Nephron progenitor cell (in vitro differentiated cells): ENCODE measurements at regions not wholly inside any gene's neighbourhood (a gene's known extent, or its start where the extent isn't known, plus 50 kb on each side); places are given as distances from the start of the nearest gene placed in this dataset.
A peak's percentile ranks its signal among the peaks of the same experiment; 100 is the strongest.

ENCODE experiments used
- DNase-seq: peaks from one replicate; pipeline ENCODE4 v3.0.0; 2021
- H3K27ac Mint-ChIP-seq: 2 replicates; pipeline ENCODE4 v1.8.0; 2021; ENCODE audit warnings: mild to moderate bottlenecking, moderate library complexity, mixed read lengths
- H3K27me3 Mint-ChIP-seq: 2 replicates; pipeline ENCODE4 v1.8.0; 2021; ENCODE audit warnings: mild to moderate bottlenecking, low read depth, mixed read lengths; ENCODE audit not compliant: poor library complexity
- H3K36me3 Mint-ChIP-seq: 2 replicates; pipeline ENCODE4 v1.8.0; 2021; ENCODE audit warnings: low read depth, mixed read lengths
- H3K4me1 Mint-ChIP-seq: 2 replicates; pipeline ENCODE4 v1.8.0; 2021; ENCODE audit warnings: mixed read lengths
- H3K4me3 Mint-ChIP-seq: 2 replicates; pipeline ENCODE4 v1.8.0; 2021; ENCODE audit warnings: mild to moderate bottlenecking, moderate library complexity, mixed read lengths
- H3K9me3 Mint-ChIP-seq: 2 replicates; pipeline ENCODE4 v1.8.0; 2021; ENCODE audit warnings: mild to moderate bottlenecking, moderate library complexity, mixed read lengths
- CTCF ChIP-seq: fragments of 200-600 bp; sonication (generic); IDR thresholded peaks from 2 replicates; pipeline ENCODE4 v1.5.0; 2021; ENCODE audit warnings: antibody characterized with exemption

DNA sequence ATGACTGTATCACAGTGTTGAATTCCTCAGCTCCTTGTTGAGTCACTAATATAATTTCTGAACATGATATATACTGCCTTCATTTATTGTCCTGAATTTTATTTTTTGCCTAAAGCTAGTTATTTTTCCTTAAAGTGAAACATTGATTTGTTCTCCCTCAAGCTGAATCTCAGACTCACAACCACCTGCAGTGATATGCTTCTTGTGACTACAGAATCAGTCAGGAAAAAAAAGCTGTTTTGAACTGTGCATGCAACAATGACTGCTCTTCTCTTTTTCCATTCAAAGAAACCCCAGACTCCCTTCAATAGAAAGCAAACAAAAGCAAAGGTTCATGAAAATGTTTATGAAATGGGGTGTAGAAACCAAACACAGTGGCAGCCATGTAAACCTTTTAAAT, 470.2 kb upstream of the CHD1 start:
- DNase-seq: no peak
- Mint-ChIP-seq H3K4me3 (no peak overlapping the region), H3K27me3 (no peaks in the 10 kb centered on the region), H3K27ac (no peak overlapping the region), H3K4me1 (peaks cover 5% of the 10 kb centered on the region), H3K36me3 (peaks cover 4% of the 10 kb centered on the region), H3K9me3 (peaks cover 22% of the 10 kb centered on the region)
- no peak for TF ChIP-seq CTCF

DNA sequence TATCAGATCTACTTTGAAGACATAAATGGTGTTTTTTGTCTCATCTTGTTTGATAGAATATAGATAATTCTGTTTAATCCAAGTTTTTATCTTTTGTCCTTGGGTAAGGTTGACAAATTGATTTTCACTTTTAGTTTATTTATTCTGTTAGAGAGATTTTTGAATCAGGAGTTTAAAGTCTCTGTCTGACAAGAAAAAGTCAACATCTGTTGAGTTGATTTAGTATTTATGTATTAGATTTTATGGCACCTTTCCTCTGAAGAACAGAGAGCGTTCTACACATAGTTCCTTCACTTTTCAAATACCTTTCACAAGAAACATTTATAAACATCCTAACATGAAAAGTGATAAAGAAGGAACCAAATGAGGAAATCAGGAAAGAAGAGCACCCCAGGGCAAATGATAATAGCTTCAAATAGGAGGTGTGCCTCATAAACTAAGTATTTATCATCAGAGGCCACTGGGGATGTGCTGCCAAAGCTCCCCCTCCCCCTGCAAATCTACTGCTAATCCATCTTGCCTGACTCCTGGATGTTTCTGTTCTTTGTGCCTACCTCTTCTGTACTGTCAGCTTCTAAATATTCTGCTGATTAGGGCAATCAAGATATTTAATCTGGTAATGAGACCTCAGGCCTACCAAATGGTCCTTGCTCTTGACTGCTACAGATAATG, 457.7 kb upstream of the CHD1 start:
- no peak for DNase-seq
- no peaks in the 10 kb centered on the region for H3K27me3 Mint-ChIP-seq
- H3K27ac Mint-ChIP-seq: no peak overlapping the region
- peaks cover 29% of the 10 kb centered on the region for H3K9me3 Mint-ChIP-seq
- H3K4me3 Mint-ChIP-seq: no peak overlapping the region
- TF ChIP-seq CTCF: no peak
- H3K4me1 Mint-ChIP-seq: peaks cover 6% of the 10 kb centered on the region
- H3K36me3 Mint-ChIP-seq: peaks cover 12% of the 10 kb centered on the region

- H3K4me3 Mint-ChIP-seq: no peak overlapping the region
- peaks cover 23% of the 10 kb centered on the region for H3K9me3 Mint-ChIP-seq
- no peak for TF ChIP-seq CTCF
- DNase-seq: no peak
- no peaks in the 10 kb centered on the region for H3K4me1 Mint-ChIP-seq
- H3K36me3 Mint-ChIP-seq: peaks cover 12% of the 10 kb centered on the region
- H3K27me3 Mint-ChIP-seq: no peaks in the 10 kb centered on the region
- H3K27ac Mint-ChIP-seq: no peak overlapping the region
These were observed 450.4 kb upstream of the CHD1 start for GRCh38 chr5:99379187-99379586.

GRCh38 chr5:99378443-99378842, 449.6 kb upstream of the CHD1 start:
- H3K9me3 Mint-ChIP-seq: peaks cover 16% of the 10 kb centered on the region
- no peaks in the 10 kb centered on the region for H3K4me1 Mint-ChIP-seq
- DNase-seq: no peak
- H3K27ac Mint-ChIP-seq: no peak overlapping the region
- H3K27me3 Mint-ChIP-seq: no peaks in the 10 kb centered on the region
- peaks cover 7% of the 10 kb centered on the region for H3K36me3 Mint-ChIP-seq
- TF ChIP-seq CTCF: no peak
- no peak overlapping the region for H3K4me3 Mint-ChIP-seq

- Mint-ChIP-seq H3K27me3 (no peaks in the 10 kb centered on the region), H3K27ac (peak overlapping the region; percentile 47), H3K4me1 (peaks cover 14% of the 10 kb centered on the region), H3K4me3 (no peak overlapping the region), H3K36me3 (no peaks in the 10 kb centered on the region), H3K9me3 (no peaks in the 10 kb centered on the region)
- no peak for DNase-seq
- no peak for TF ChIP-seq CTCF
These were observed 441.2 kb upstream of the CHD1 start for GRCh38 chr5:99369797-99370593.

GRCh38 chr5:99368726-99369125, 439.9 kb upstream of the CHD1 start:
- no peak for DNase-seq
- no peak for TF ChIP-seq CTCF
- H3K27me3 Mint-ChIP-seq: no peaks in the 10 kb centered on the region
- no peak overlapping the region for H3K4me3 Mint-ChIP-seq
- H3K27ac Mint-ChIP-seq: no peak overlapping the region
- H3K36me3 Mint-ChIP-seq: no peaks in the 10 kb centered on the region
- H3K4me1 Mint-ChIP-seq: peaks cover 14% of the 10 kb centered on the region
- H3K9me3 Mint-ChIP-seq: no peaks in the 10 kb centered on the region
